Testis (tissue), 2 donors: ENCODE measurements at regions not wholly inside any gene's neighbourhood (a gene's known extent, or its start where the extent isn't known, plus 50 kb on each side); places are given as distances from the start of the nearest gene placed in this dataset.

Source experiments
- CTCF ChIP-seq, 3 experiments: fragments of 450-650 bp in 2 of 3; fragments of 200-600 bp in 1 of 3; sonication (generic) in 1 of 3; IDR thresholded peaks; one replicate each; pipeline ENCODE4 v1.5.1; 2016 to 2019; ENCODE audit warnings: antibody characterized with exemption in 3 of 3, mild to moderate bottlenecking in 2 of 3, moderate library complexity in 1 of 3
- POLR2A ChIP-seq: fragments of 450-650 bp; IDR thresholded peaks from one replicate; pipeline ENCODE4 v1.6.1; 2017; ENCODE audit warnings: antibody characterized with exemption, mild to moderate bottlenecking, moderate library complexity

- TF ChIP-seq POLR2A (no peak), CTCF (IDR thresholded peaks at IDR 0.05) (peak in 2 of 3 experiments; percentile 38 to 67)
Observed at GRCh38 chr6:119742188-119742803, 392.7 kb upstream of the MAN1A1 start.
